Panc1 (cell line): ENCODE measurements at regions not wholly inside any gene's neighbourhood (a gene's known extent, or its start where the extent isn't known, plus 50 kb on each side); places are given as distances from the start of the nearest gene placed in this dataset.

Experiments
- ATAC-seq: fragments of 200-7000 bp; cut with Tn5 transposase; 2 replicates; pipeline ENCODE4 v1.9.1; 2020; ENCODE audit warnings: mild to moderate bottlenecking, moderate library complexity
- BruUV-seq: library from RNA; stranded (reverse); fragments of 400-500 nt; replicated peaks from 2 replicates; lab custom pipeline; 2021; lab: Mats Ljungman, UMichigan
- CTCF ChIA-PET: fragments of 300-600 bp; sonication (Branson Sonifier 250); formaldehyde crosslinking; loops from one replicate; lab custom pipeline; 2022; ENCODE audit warnings: antibody characterized with exemption; lab: Charles Lee
- POLR2A ChIA-PET: fragments of 300-600 bp; sonication (Branson Sonifier 250); formaldehyde crosslinking; loops from one replicate; lab custom pipeline; 2022; ENCODE audit warnings: antibody characterized with exemption; lab: Charles Lee
- DNase-seq: peaks from one replicate; pipeline ENCODE4 v3.0.0-alpha.2; 2010; ENCODE audit warnings: low read depth, low spot score
- H3K27ac ChIP-seq: 2 replicates; pipeline ENCODE4 v1.5.1; 2011; ENCODE audit warnings: mild to moderate bottlenecking, low read length, inconsistent platforms
- H3K27me3 ChIP-seq: fragments of 200-500 bp; sonication (Bioruptor generic); 2 replicates; pipeline ENCODE4 v1.6.0; 2014; ENCODE audit warnings: low read length, inconsistent platforms; ENCODE audit not compliant: control insufficient read depth, insufficient read depth
- H3K36me3 ChIP-seq: fragments of 200-500 bp; sonication (Bioruptor generic); 2 replicates; pipeline ENCODE4 v1.5.1; 2014; ENCODE audit warnings: inconsistent platforms, mild to moderate bottlenecking, low read length, moderate library complexity; ENCODE audit not compliant: control insufficient read depth, insufficient read depth
- H3K4me1 ChIP-seq: 2 replicates; pipeline ENCODE4 v1.5.1; 2011; ENCODE audit warnings: inconsistent platforms, mild to moderate bottlenecking, low read length, moderate library complexity; ENCODE audit not compliant: control insufficient read depth, insufficient read depth
- H3K4me3 ChIP-seq, 2 experiments: 2 replicates each; pipeline ENCODE4 v1.5.1; 2011 to 2012; ENCODE audit warnings: low read depth in 2 of 2, low read length in 2 of 2, mild to moderate bottlenecking in 2 of 2, inconsistent platforms in 1 of 2, moderate library complexity in 1 of 2
- H3K9me3 ChIP-seq: fragments of 200-500 bp; sonication (Bioruptor generic); 2 replicates; pipeline ENCODE4 v1.5.1; 2014; ENCODE audit warnings: low read depth, mild to moderate bottlenecking, inconsistent platforms, low read length, moderate library complexity; ENCODE audit not compliant: control insufficient read depth, insufficient read depth
- POLR2AphosphoS5 ChIP-seq: IDR thresholded peaks from 2 replicates; pipeline ENCODE4 v1.6.1; 2012; ENCODE audit warnings: mild to moderate bottlenecking, low read depth, low read length, moderate library complexity
- SIN3A ChIP-seq: IDR thresholded peaks from 2 replicates; pipeline ENCODE4 v1.6.1; 2012; ENCODE audit warnings: low read depth, mild to moderate bottlenecking, low read length, moderate library complexity, borderline replicate concordance; ENCODE audit not compliant: insufficient read depth
- TCF7L2 ChIP-seq: IDR thresholded peaks from 2 replicates; pipeline ENCODE4 v1.6.1; 2011; ENCODE audit warnings: mild to moderate bottlenecking, low read depth, low read length, inconsistent platforms
- in situ Hi-C: cut with HindIII; loops from 2 replicates; pipeline ENCODE4 v1.10.0; 2016; ENCODE audit warnings: low sequenced_read_pairs, low pct_unique_long_range_greater_than_20kb
- intact Hi-C: fragments of 100-400 bp; cut with micrococcal nuclease; formaldehyde crosslinking; loops from one replicate; pipeline ENCODE4 v1.10.0; 2022; ENCODE audit not compliant: unreplicated experiment
- TF ChIP-seq, protein P1 (sequence below), 2 experiments: IDR thresholded peaks; 2 replicates each; pipeline ENCODE4 v1.6.1; 2011 to 2012; ENCODE audit warnings: low read depth in 2 of 2, control low read depth in 1 of 2, low read length in 1 of 2, mild to moderate bottlenecking in 1 of 2, moderate library complexity in 1 of 2; ENCODE audit not compliant: insufficient read depth in 1 of 2
- TF ChIP-seq, protein P2 (sequence below): fragments of 450-650 bp; IDR thresholded peaks from 2 replicates; pipeline ENCODE4 v1.5.1; 2017; ENCODE audit warnings: mild to moderate bottlenecking

DNA sequence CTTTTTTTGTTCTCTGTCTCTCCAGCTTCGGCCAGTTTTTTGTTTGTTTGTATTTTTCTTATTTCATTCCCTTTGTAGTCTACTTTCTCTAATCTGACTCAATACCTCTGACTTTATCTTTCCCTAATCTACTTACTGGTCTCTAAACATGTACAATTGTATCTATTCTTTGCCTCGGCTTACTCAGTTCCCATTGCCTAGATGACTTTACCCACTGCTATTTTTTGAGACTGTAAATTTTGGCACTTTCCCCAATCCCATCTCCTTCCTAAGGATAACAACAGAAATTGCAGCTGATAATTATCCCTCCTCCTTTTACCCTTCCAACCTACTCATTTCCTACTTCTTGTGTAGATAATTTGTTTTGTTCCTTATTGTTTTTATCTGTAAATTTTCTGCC is 511.1 kb downstream of the RPL10L start:
- TF ChIP-seq POLR2AphosphoS5 (no peak), TCF7L2 (no peak), SIN3A (no peak)
- TF ChIP-seq, protein P1, sequence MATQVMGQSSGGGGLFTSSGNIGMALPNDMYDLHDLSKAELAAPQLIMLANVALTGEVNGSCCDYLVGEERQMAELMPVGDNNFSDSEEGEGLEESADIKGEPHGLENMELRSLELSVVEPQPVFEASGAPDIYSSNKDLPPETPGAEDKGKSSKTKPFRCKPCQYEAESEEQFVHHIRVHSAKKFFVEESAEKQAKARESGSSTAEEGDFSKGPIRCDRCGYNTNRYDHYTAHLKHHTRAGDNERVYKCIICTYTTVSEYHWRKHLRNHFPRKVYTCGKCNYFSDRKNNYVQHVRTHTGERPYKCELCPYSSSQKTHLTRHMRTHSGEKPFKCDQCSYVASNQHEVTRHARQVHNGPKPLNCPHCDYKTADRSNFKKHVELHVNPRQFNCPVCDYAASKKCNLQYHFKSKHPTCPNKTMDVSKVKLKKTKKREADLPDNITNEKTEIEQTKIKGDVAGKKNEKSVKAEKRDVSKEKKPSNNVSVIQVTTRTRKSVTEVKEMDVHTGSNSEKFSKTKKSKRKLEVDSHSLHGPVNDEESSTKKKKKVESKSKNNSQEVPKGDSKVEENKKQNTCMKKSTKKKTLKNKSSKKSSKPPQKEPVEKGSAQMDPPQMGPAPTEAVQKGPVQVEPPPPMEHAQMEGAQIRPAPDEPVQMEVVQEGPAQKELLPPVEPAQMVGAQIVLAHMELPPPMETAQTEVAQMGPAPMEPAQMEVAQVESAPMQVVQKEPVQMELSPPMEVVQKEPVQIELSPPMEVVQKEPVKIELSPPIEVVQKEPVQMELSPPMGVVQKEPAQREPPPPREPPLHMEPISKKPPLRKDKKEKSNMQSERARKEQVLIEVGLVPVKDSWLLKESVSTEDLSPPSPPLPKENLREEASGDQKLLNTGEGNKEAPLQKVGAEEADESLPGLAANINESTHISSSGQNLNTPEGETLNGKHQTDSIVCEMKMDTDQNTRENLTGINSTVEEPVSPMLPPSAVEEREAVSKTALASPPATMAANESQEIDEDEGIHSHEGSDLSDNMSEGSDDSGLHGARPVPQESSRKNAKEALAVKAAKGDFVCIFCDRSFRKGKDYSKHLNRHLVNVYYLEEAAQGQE (IDR thresholded peaks at IDR 0.05; ENCODE audit: insufficient read depth in 1 of 2, low read depth in 2 of 2, low read length in 1 of 2), result no peak
- TF ChIP-seq, protein P2, sequence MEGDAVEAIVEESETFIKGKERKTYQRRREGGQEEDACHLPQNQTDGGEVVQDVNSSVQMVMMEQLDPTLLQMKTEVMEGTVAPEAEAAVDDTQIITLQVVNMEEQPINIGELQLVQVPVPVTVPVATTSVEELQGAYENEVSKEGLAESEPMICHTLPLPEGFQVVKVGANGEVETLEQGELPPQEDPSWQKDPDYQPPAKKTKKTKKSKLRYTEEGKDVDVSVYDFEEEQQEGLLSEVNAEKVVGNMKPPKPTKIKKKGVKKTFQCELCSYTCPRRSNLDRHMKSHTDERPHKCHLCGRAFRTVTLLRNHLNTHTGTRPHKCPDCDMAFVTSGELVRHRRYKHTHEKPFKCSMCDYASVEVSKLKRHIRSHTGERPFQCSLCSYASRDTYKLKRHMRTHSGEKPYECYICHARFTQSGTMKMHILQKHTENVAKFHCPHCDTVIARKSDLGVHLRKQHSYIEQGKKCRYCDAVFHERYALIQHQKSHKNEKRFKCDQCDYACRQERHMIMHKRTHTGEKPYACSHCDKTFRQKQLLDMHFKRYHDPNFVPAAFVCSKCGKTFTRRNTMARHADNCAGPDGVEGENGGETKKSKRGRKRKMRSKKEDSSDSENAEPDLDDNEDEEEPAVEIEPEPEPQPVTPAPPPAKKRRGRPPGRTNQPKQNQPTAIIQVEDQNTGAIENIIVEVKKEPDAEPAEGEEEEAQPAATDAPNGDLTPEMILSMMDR, result no peak
- Histone ChIP-seq H3K27me3 (no peaks in the 10 kb centered on the region), H3K27ac (no peak overlapping the region), H3K4me1 (no peaks in the 10 kb centered on the region), H3K9me3 (no peaks in the 10 kb centered on the region), H3K36me3 (no peaks in the 10 kb centered on the region), H3K4me3 (no peak overlapping the region)
- intact Hi-C loops, result no loop called here
- CTCF ChIA-PET, result no interaction called here
- POLR2A ChIA-PET, result no interaction called here
- ATAC-seq, result no peak
- no TSS peak for BruUV-seq
- no peak for DNase-seq
- in situ Hi-C loops, result no loop called here

DNA sequence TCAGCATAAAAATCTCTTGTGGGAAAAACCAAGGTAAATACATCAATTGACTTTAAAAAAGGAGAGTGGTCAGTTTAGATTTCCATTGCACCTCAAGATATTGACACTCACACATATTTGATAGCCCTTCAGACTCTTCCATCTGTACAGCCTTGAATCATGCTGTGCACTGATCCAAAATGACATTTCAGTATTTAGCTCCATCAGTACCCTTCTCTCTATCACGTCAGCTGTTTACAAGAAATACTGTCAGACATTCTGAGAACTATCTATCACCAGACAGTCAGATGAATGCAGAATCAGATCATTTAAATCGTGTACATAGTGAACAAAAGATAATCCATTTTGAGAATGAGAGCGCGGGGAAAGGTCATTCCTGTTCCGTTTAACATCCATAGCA is 511.9 kb downstream of the RPL10L start:
- CTCF ChIA-PET, result no interaction called here

GRCh38 chr14:46137786-46138185 is 513.8 kb downstream of the RPL10L start:
- Histone ChIP-seq H3K4me1 (no peaks in the 10 kb centered on the region), H3K4me3 (no peak overlapping the region), H3K27me3 (no peaks in the 10 kb centered on the region), H3K9me3 (no peaks in the 10 kb centered on the region), H3K27ac (no peak overlapping the region), H3K36me3 (no peaks in the 10 kb centered on the region)
- ATAC-seq, result no peak
- BruUV-seq, result no TSS peak
- in situ Hi-C loops, result no loop called here
- intact Hi-C loops, result no loop called here
- ChIA-PET POLR2A (no interaction called here), CTCF (no interaction called here)
- TF ChIP-seq, protein P2, result no peak
- TF ChIP-seq TCF7L2, result no peak
- TF ChIP-seq POLR2AphosphoS5, result no peak
- TF ChIP-seq, protein P1 (IDR thresholded peaks at IDR 0.05; ENCODE audit: insufficient read depth in 1 of 2, low read depth in 2 of 2, low read length in 1 of 2), result no peak
- TF ChIP-seq SIN3A, result no peak
- no peak for DNase-seq

More for the DNA sequence above, 511.9 kb downstream of the RPL10L start:
- H3K4me3 ChIP-seq, result no peak overlapping the region
- H3K9me3 ChIP-seq, result no peaks in the 10 kb centered on the region
- no peaks in the 10 kb centered on the region for H3K4me1 ChIP-seq
- in situ Hi-C loops, result no loop called here
- no peak for TF ChIP-seq POLR2AphosphoS5
- no peaks in the 10 kb centered on the region for H3K36me3 ChIP-seq
- no peak overlapping the region for H3K27ac ChIP-seq
- POLR2A ChIA-PET, result no interaction called here
- H3K27me3 ChIP-seq, result no peaks in the 10 kb centered on the region
- intact Hi-C loops, result no loop called here
- no peak for DNase-seq
- no peak for ATAC-seq
- BruUV-seq, result no TSS peak
